ENCODE measurements at regions not wholly inside any gene's neighbourhood (a gene's known extent, or its start where the extent isn't known, plus 50 kb on each side); places are given as distances from the start of the nearest gene placed in this dataset.

GRCh38 chr11:81470446-81470845, 1263.2 kb downstream of the FAM181B start:
- no peaks in the 10 kb centered on the region for H3K4me1 ChIP-seq (replicated peaks in 1 of 4; ENCODE audit: control insufficient read depth in 3 of 4, insufficient read depth in 4 of 4, low read length in 3 of 4)
- H3K18ac ChIP-seq (ENCODE audit: extremely low read depth, low read length), result no peak overlapping the region
- no peaks in the 10 kb centered on the region for H3K36me3 ChIP-seq (ENCODE audit: control insufficient read depth in 2 of 4, insufficient read depth in 4 of 4, low read length in 3 of 4)
- CTCF ChIA-PET (ENCODE audit: partially characterized antibody), result no interaction called here
- H2AFZ ChIP-seq (ENCODE audit: low read length), result no peak overlapping the region
- no peak for FAIRE-seq
- 0 out of 2 replicates have a peak overlapping the region, but pooled peaks have one; percentile 31 for H4K8ac ChIP-seq (ENCODE audit: extremely low read depth, insufficient read depth, low read length)
- no peak overlapping the region for H4K5ac ChIP-seq (ENCODE audit: insufficient read length, low read depth, low read length)
- H3K79me2 ChIP-seq (ENCODE audit: control insufficient read depth in 1 of 2, insufficient read depth in 2 of 2, low read length in 2 of 2), result no peaks in the 10 kb centered on the region
- no peak overlapping the region for H3K4ac ChIP-seq (replicated peaks; ENCODE audit: insufficient read length, low read depth, low read length)
- no peaks in the 10 kb centered on the region for H3K9me3 ChIP-seq (ENCODE audit: insufficient read depth in 2 of 2, low read depth in 1 of 2, low read length in 1 of 2)
- no peak overlapping the region for H3K14ac ChIP-seq (ENCODE audit: insufficient read length)
- POLR2A ChIA-PET (ENCODE audit: partially characterized antibody), result no interaction called here
- H3K79me1 ChIP-seq (ENCODE audit: low read depth, low read length), result no peaks in the 10 kb centered on the region
- H3K23ac ChIP-seq (ENCODE audit: insufficient read length), result no peak overlapping the region
- WGBS, 2 experiments (ENCODE audit: extremely low coverage in 1 of 2, insufficient coverage in 1 of 2, insufficient read length in 1 of 2, insufficient replicate concordance in 2 of 2, low coverage in 1 of 2, low lambda C conversion rate in 2 of 2, missing lambda C conversion rate in 1 of 2), result 89% methylated on average over 3 of the region's 3 CpGs; no CpG with 5 or more reads in 1 of the 2 experiments
- DNase-seq (ENCODE audit: low read depth in 1 of 2, low spot score in 2 of 2), result no peak
- H3K23me2 ChIP-seq (ENCODE audit: low read depth, low read length), result no peaks in the 10 kb centered on the region
- no peak overlapping the region for H2BK20ac ChIP-seq (ENCODE audit: low read length)
- H3K4me2 ChIP-seq (ENCODE audit: insufficient read depth in 1 of 2, low read depth in 2 of 2, low read length in 2 of 2), result no peak overlapping the region
- no peak overlapping the region for H3K9ac ChIP-seq (replicated peaks in 1 of 4; ENCODE audit: extremely low read depth in 1 of 4, low read depth in 3 of 4, low read length in 3 of 4)
- no peak overlapping the region for H2BK120ac ChIP-seq (replicated peaks; ENCODE audit: low read depth, low read length)
- no peak overlapping the region for H2BK15ac ChIP-seq (ENCODE audit: low read length)
- no peaks in the 10 kb centered on the region for H3K27me3 ChIP-seq (replicated peaks in 1 of 4; ENCODE audit: control insufficient read depth in 3 of 4, extremely low read depth in 1 of 4, insufficient read depth in 3 of 4, low read length in 3 of 4)
- no peak overlapping the region for H3K27ac ChIP-seq (ENCODE audit: low read depth, low read length)
- H2BK5ac ChIP-seq (ENCODE audit: low read depth, low read length), result no peak overlapping the region
- no peak overlapping the region for H3K4me3 ChIP-seq (ENCODE audit: extremely low read depth in 1 of 4, insufficient read depth in 2 of 4, low read depth in 3 of 4, low read length in 4 of 4)
- H2BK12ac ChIP-seq (ENCODE audit: low read depth, low read length), result no peak overlapping the region
- H4K20me1 ChIP-seq (replicated peaks in 1 of 2; ENCODE audit: control insufficient read depth in 1 of 2, insufficient read depth in 2 of 2, low read length in 2 of 2), result no peaks in the 10 kb centered on the region
- no peak overlapping the region for H2AK5ac ChIP-seq (ENCODE audit: low read depth, low read length)
- H4K91ac ChIP-seq (replicated peaks; ENCODE audit: insufficient read length, low read length), result no peak overlapping the region
- H3K56ac ChIP-seq (replicated peaks; ENCODE audit: insufficient read length, low read depth, low read length), result no peak overlapping the region
- TF ChIP-seq, protein P1, sequence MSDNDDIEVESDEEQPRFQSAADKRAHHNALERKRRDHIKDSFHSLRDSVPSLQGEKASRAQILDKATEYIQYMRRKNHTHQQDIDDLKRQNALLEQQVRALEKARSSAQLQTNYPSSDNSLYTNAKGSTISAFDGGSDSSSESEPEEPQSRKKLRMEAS (IDR thresholded peaks at IDR 0.05), result no peak
- TF ChIP-seq POU5F1 (IDR thresholded peaks at IDR 0.05; ENCODE audit: low read depth, low read length), result no peak
- TF ChIP-seq ATF2 (IDR thresholded peaks at IDR 0.05; ENCODE audit: low read length), result no peak
- TF ChIP-seq JUND (IDR thresholded peaks at IDR 0.05; ENCODE audit: low read length), result no peak
- TF ChIP-seq, protein P2, sequence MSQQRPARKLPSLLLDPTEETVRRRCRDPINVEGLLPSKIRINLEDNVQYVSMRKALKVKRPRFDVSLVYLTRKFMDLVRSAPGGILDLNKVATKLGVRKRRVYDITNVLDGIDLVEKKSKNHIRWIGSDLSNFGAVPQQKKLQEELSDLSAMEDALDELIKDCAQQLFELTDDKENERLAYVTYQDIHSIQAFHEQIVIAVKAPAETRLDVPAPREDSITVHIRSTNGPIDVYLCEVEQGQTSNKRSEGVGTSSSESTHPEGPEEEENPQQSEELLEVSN (IDR thresholded peaks at IDR 0.05), result no peak
- TF ChIP-seq TEAD4 (IDR thresholded peaks at IDR 0.05; ENCODE audit: low read depth, low read length), result no peak
- no peak for TF ChIP-seq TBP (IDR thresholded peaks at IDR 0.05; ENCODE audit: low read depth, low read length)
- no peak for TF ChIP-seq ZNF274 (IDR thresholded peaks at IDR 0.05; ENCODE audit: borderline replicate concordance, extremely low read depth, low read length)
- TF ChIP-seq SP1 (IDR thresholded peaks at IDR 0.05; ENCODE audit: low read depth, low read length), result no peak
- no peak for TF ChIP-seq BCL11A (IDR thresholded peaks at IDR 0.05; ENCODE audit: low read depth in 2 of 2, low read length in 2 of 2)
- TF ChIP-seq MAFK (IDR thresholded peaks at IDR 0.05; ENCODE audit: low read depth, low read length), result no peak
- no peak for TF ChIP-seq BACH1 (IDR thresholded peaks at IDR 0.05; ENCODE audit: low read length)
- no peak for TF ChIP-seq ASH2L (IDR thresholded peaks at IDR 0.05; ENCODE audit: low read length)
- no peak for TF ChIP-seq BRCA1 (IDR thresholded peaks at IDR 0.05; ENCODE audit: low read depth, low read length)

Data from H1 (cell line).